PC-9 (cell line): ENCODE measurements at regions not wholly inside any gene's neighbourhood (a gene's known extent, or its start where the extent isn't known, plus 50 kb on each side); places are given as distances from the start of the nearest gene placed in this dataset.

Source experiments
- BruUV-seq: library from RNA; stranded (reverse); fragments of 400-500 nt; replicated peaks from 2 replicates; lab custom pipeline; 2021; lab: Mats Ljungman, UMichigan
- CTCF ChIA-PET: fragments of 300-600 bp; sonication (Branson Sonifier 250); formaldehyde crosslinking; loops from one replicate; lab custom pipeline; 2022; ENCODE audit warnings: antibody characterized with exemption; lab: Charles Lee
- POLR2A ChIA-PET: fragments of 300-600 bp; sonication (Branson Sonifier 250); formaldehyde crosslinking; loops from one replicate; lab custom pipeline; 2022; ENCODE audit warnings: antibody characterized with exemption; ENCODE audit not compliant: unreplicated experiment; lab: Charles Lee
- DNase-seq, 2 experiments: peaks; one replicate each; pipeline versions ENCODE4 v3.0.0 to v3.0.0-alpha.2; 2015 to 2022; ENCODE audit warnings: mixed read lengths in 1 of 2
- H2AFZ ChIP-seq: fragments of 200-600 bp; sonication (generic); 2 replicates; pipeline ENCODE4 v1.8.1; 2017; ENCODE audit warnings: antibody characterized with exemption
- H3F3A ChIP-seq: fragments of 200-600 bp; sonication (generic); 2 replicates; pipeline ENCODE4 v1.8.1; 2017; ENCODE audit warnings: antibody characterized with exemption, mild to moderate bottlenecking, low read depth; ENCODE audit not compliant: insufficient read depth
- H3K27ac ChIP-seq: fragments of 200-600 bp; sonication (generic); 2 replicates; pipeline ENCODE4 v1.6.1; 2016; ENCODE audit warnings: mixed run types
- H3K27me3 ChIP-seq: fragments of 200-600 bp; sonication (generic); 2 replicates; pipeline ENCODE4 v1.6.1; 2016; ENCODE audit warnings: low read depth, mixed run types; ENCODE audit not compliant: insufficient read depth
- H3K36me3 ChIP-seq: fragments of 200-600 bp; sonication (generic); 2 replicates; pipeline ENCODE4 v1.6.1; 2016; ENCODE audit warnings: low read depth, mixed run types
- H3K4me1 ChIP-seq: fragments of 200-600 bp; sonication (generic); replicated peaks from 2 replicates; pipeline ENCODE4 v1.6.1; 2016; ENCODE audit warnings: mixed run types; ENCODE audit not compliant: insufficient read depth
- H3K4me2 ChIP-seq: fragments of 200-600 bp; sonication (generic); 2 replicates; pipeline ENCODE4 v1.6.1; 2017; ENCODE audit warnings: mixed run types
- H3K4me3 ChIP-seq: fragments of 200-600 bp; sonication (generic); 2 replicates; pipeline ENCODE4 v1.6.1; 2016; ENCODE audit warnings: mixed run types
- H3K79me2 ChIP-seq: fragments of 200-600 bp; sonication (generic); 2 replicates; pipeline ENCODE4 v1.6.1; 2017; ENCODE audit warnings: low read depth, mixed run types
- H3K9me2 ChIP-seq: fragments of 200-600 bp; sonication (generic); 2 replicates; pipeline ENCODE4 v1.8.1; 2017; ENCODE audit warnings: mild to moderate bottlenecking; ENCODE audit not compliant: insufficient read depth
- H3K9me3 ChIP-seq: fragments of 200-600 bp; sonication (generic); 2 replicates; pipeline ENCODE4 v1.8.1; 2016; ENCODE audit warnings: low read depth; ENCODE audit not compliant: insufficient read depth
- H4K20me1 ChIP-seq: fragments of 200-600 bp; sonication (generic); 2 replicates; pipeline ENCODE4 v1.8.1; 2017; ENCODE audit not compliant: insufficient read depth
- EZH2 ChIP-seq: fragments of 200-600 bp; sonication (generic); IDR thresholded peaks from 2 replicates; pipeline ENCODE4 v1.8.0; 2017; ENCODE audit warnings: antibody characterized with exemption, low read depth
- intact Hi-C: fragments of 100-400 bp; cut with micrococcal nuclease; formaldehyde crosslinking; loops from one replicate; pipeline ENCODE4 v1.10.0; 2022; ENCODE audit not compliant: unreplicated experiment
- TF ChIP-seq, protein P1 (sequence below): fragments of 200-600 bp; sonication (generic); conservative IDR thresholded peaks from 2 replicates; pipeline ENCODE4 v1.6.1; 2017; ENCODE audit warnings: mixed run types, antibody characterized with exemption, mild to moderate bottlenecking, moderate library complexity

DNA sequence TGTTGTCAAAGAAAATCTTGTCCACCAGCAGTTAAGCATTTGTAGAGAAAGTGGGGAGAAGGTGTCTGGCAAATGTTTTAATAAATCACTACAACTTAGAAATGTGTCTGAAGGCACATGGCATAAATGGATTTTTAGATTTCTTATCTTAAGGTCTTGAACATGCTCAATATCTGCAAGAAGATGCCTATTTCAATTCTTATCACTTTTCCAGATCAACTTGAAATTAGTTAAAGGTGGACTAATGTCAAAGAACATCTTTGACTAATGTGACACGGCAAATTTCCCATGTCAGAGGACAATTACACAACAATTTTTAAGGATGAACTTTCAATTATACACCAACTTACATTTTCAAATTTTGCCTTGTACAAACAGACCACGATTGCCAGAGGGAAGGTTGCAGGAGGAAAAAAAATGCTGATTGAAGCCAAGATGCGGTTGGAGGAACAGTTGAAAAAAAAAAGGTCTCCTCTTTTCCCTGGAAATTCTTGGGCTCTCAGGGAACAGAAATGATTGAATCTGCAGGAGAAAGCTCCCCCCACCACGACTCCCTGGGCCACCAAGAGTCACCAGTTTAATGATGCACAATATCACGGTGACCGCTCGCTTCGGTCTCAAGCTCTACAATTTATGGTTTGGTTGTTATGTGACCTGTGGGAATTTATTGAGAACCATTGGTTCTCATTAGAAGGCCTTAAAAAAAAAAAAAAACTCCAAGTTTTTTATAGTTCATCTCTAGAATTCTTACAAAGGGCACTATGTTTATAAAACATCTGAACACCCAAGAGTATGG is 507.6 kb upstream of the ADAMTS9 start:
- Histone ChIP-seq H3K79me2 (no peaks in the 10 kb centered on the region), H3K4me1 (no peaks in the 10 kb centered on the region), H2AFZ (no peak overlapping the region), H3F3A (no peaks in the 10 kb centered on the region), H4K20me1 (no peaks in the 10 kb centered on the region), H3K9me3 (no peaks in the 10 kb centered on the region), H3K4me3 (no peak overlapping the region), H3K36me3 (no peaks in the 10 kb centered on the region), H3K4me2 (no peak overlapping the region), H3K9me2 (no peaks in the 10 kb centered on the region), H3K27ac (no peak overlapping the region), H3K27me3 (no peaks in the 10 kb centered on the region)
- DNase-seq, result no peak
- CTCF ChIA-PET, result no interaction called here
- intact Hi-C loops, result no loop called here
- POLR2A ChIA-PET, result no interaction called here
- TF ChIP-seq, protein P1, sequence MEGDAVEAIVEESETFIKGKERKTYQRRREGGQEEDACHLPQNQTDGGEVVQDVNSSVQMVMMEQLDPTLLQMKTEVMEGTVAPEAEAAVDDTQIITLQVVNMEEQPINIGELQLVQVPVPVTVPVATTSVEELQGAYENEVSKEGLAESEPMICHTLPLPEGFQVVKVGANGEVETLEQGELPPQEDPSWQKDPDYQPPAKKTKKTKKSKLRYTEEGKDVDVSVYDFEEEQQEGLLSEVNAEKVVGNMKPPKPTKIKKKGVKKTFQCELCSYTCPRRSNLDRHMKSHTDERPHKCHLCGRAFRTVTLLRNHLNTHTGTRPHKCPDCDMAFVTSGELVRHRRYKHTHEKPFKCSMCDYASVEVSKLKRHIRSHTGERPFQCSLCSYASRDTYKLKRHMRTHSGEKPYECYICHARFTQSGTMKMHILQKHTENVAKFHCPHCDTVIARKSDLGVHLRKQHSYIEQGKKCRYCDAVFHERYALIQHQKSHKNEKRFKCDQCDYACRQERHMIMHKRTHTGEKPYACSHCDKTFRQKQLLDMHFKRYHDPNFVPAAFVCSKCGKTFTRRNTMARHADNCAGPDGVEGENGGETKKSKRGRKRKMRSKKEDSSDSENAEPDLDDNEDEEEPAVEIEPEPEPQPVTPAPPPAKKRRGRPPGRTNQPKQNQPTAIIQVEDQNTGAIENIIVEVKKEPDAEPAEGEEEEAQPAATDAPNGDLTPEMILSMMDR, result no peak
- no peak for TF ChIP-seq EZH2
- no TSS peak for BruUV-seq

DNA sequence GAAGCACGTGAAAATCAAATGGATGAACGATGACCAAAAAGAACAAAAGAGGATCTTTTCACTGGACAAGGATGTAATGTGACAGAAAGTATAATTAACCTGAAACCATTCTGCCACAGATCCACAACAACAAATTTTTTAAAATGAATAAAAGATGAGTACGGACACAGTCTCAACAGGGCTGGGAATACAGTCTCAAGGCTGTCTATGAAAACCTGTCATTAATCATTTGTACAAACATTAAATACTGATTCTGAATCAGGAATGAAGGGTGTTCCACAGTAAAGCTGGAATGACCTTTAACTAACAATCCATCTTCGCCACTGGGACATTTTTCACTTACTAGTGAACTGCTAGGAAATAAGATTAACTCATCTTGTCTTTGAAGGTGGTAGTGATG is 506.9 kb upstream of the ADAMTS9 start:
- DNase-seq, result no peak
- no peak for TF ChIP-seq EZH2
- intact Hi-C loops, result no loop called here
- Histone ChIP-seq H3K79me2 (no peaks in the 10 kb centered on the region), H3K4me1 (no peaks in the 10 kb centered on the region), H3K36me3 (no peaks in the 10 kb centered on the region), H3K4me2 (no peak overlapping the region), H3K4me3 (no peak overlapping the region), H4K20me1 (no peaks in the 10 kb centered on the region), H3K27ac (no peak overlapping the region), H3F3A (no peaks in the 10 kb centered on the region), H3K27me3 (no peaks in the 10 kb centered on the region), H3K9me3 (no peaks in the 10 kb centered on the region), H3K9me2 (no peaks in the 10 kb centered on the region), H2AFZ (no peak overlapping the region)
- ChIA-PET POLR2A (no interaction called here), CTCF (no interaction called here)
- BruUV-seq, result no TSS peak

DNA sequence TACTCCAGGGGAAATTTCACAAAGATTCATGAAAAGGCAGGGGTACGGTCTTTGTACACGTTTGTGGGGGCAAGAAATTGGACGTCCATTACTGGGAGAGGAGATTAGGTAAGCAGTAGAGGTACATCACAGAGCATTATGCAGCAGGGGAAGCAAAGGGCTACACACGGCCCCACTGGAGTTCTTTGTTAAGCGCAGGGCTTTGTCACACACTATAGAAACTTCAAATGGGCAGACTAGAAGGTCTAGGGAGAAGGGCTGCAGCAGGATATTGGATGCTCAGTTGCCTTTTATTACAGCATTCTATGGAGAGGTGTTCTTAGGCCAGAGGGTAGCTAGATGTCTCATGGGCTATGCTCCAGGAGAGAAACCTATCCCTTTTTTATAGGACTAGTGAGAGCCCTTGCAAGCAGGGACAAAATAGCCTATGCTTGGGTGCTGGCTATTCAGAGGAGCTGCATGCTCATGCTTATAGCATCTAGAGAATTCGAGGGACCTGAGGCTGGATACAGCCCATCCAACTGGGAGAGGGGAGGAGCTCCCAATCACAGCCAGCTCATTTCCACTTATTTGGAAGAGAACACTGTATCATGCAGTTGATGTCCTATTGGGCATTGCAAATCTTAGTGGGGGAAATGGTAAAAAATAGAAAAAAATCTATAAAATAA is 506.4 kb upstream of the ADAMTS9 start:
- no peak overlapping the region for H3K4me2 ChIP-seq
- no peak overlapping the region for H3K27ac ChIP-seq
- H3K9me2 ChIP-seq, result no peaks in the 10 kb centered on the region
- H3K27me3 ChIP-seq, result no peaks in the 10 kb centered on the region
- H3K4me1 ChIP-seq, result no peaks in the 10 kb centered on the region
- no peak overlapping the region for H3K4me3 ChIP-seq
- H3F3A ChIP-seq, result no peaks in the 10 kb centered on the region
- ChIA-PET POLR2A (no interaction called here), CTCF (no interaction called here)
- H3K36me3 ChIP-seq, result no peaks in the 10 kb centered on the region
- no TSS peak for BruUV-seq
- TF ChIP-seq, protein P1, result no peak
- TF ChIP-seq EZH2, result no peak
- intact Hi-C loops, result no loop called here
- no peaks in the 10 kb centered on the region for H3K79me2 ChIP-seq
- DNase-seq, result no peak
- H3K9me3 ChIP-seq, result no peaks in the 10 kb centered on the region
- H2AFZ ChIP-seq, result no peak overlapping the region
- no peaks in the 10 kb centered on the region for H4K20me1 ChIP-seq
